Transverse colon (tissue), 4 donors: ENCODE measurements at regions not wholly inside any gene's neighbourhood (a gene's known extent, or its start where the extent isn't known, plus 50 kb on each side); places are given as distances from the start of the nearest gene placed in this dataset.

Experiments
- DNase-seq: peaks from one replicate; pipeline ENCODE4 v3.0.0-alpha.2; 2019
- H3K27ac ChIP-seq, 4 donors: fragments of 200-600 bp; sonication (generic); 2 replicates each; pipeline ENCODE4 v1.5.1; 2016 to 2018; ENCODE audit warnings: inconsistent platforms in 4 of 4
- H3K27me3 ChIP-seq: fragments of 200-600 bp; sonication (generic); 2 replicates; pipeline ENCODE4 v1.5.1; 2017; ENCODE audit warnings: inconsistent platforms
- H3K36me3 ChIP-seq, 4 donors: fragments of 200-600 bp; sonication (generic); 2 replicates each; pipeline ENCODE4 v1.5.1; 2017 to 2019; ENCODE audit warnings: inconsistent platforms in 4 of 4
- H3K4me1 ChIP-seq, 4 donors: fragments of 200-600 bp; sonication (generic); 2 replicates each; pipeline ENCODE4 v1.5.1; 2017 to 2020; ENCODE audit warnings: inconsistent platforms in 4 of 4
- H3K4me3 ChIP-seq, 4 donors: fragments of 200-600 bp; sonication (generic); 1 replicate in 1 of 4; 2 replicates in 3 of 4; pipeline versions ENCODE4 v1.5.1 to v1.6.1; 2017 to 2019; ENCODE audit warnings: inconsistent platforms in 4 of 4
- H3K9me3 ChIP-seq, 2 donors: fragments of 200-600 bp; sonication (generic); 2 replicates each; pipeline ENCODE4 v1.5.1; 2017 to 2019; ENCODE audit warnings: inconsistent platforms in 2 of 2
- CTCF ChIP-seq, 5 experiments: fragments of 200-600 bp in 3 of 5; fragments of 450-650 bp in 2 of 5; sonication (generic) in 3 of 5; IDR thresholded peaks; 1 replicate in 2 of 5; 2 replicates in 3 of 5; pipeline ENCODE4 v1.5.1; 2016 to 2017; ENCODE audit warnings: antibody characterized with exemption in 5 of 5, inconsistent platforms in 3 of 5, mild to moderate bottlenecking in 2 of 5, moderate library complexity in 1 of 5
- EP300 ChIP-seq: sonication (generic); formaldehyde crosslinking; IDR thresholded peaks from one replicate; pipeline ENCODE4 v1.6.1; 2017; ENCODE audit warnings: antibody characterized with exemption, low read depth
- POLR2A ChIP-seq: fragments of 450-650 bp; IDR thresholded peaks from one replicate; pipeline ENCODE4 v1.6.1; 2016; ENCODE audit warnings: antibody characterized with exemption, mild to moderate bottlenecking, moderate library complexity
- POLR2AphosphoS5 ChIP-seq, 3 donors: sonication (generic); formaldehyde crosslinking; IDR thresholded peaks; one replicate each; pipeline ENCODE4 v1.6.1; 2016; ENCODE audit warnings: antibody characterized with exemption in 3 of 3
- WGBS, 2 donors: methylation state at CpG; one replicate each; pipeline ENCODE4 v1.1.5; 2018; ENCODE audit warnings: low coverage in 1 of 2; 5-methylcytosine and 5-hydroxymethylcytosine counted together
- in situ Hi-C, 4 donors: fragments of 200-750 bp; cut with MboI; loops; one replicate each; pipeline versions ENCODE4 v1.15.0 to v1.15.1; 2017; ENCODE audit warnings: low sequenced_read_pairs in 3 of 4, low pct_ligation_motif_present in 1 of 4, low pct_unique_long_range_greater_than_20kb in 1 of 4
- intact Hi-C: fragments of 100-400 bp; cut with DNase I; formaldehyde crosslinking; loops from one replicate; pipeline ENCODE4 v1.15.1; 2023; ENCODE audit warnings: low total_unique reads

- in situ Hi-C loops: no loop called here
- intact Hi-C loops: no loop called here
- H3K4me3 ChIP-seq: no peak overlapping the region
- TF ChIP-seq POLR2A: no peak
- TF ChIP-seq CTCF (IDR thresholded peaks at IDR 0.05): no peak
- TF ChIP-seq POLR2AphosphoS5 (IDR thresholded peaks at IDR 0.05): no peak
- TF ChIP-seq EP300: no peak
- no peaks in the 10 kb centered on the region for H3K9me3 ChIP-seq
- no peaks in the 10 kb centered on the region for H3K27me3 ChIP-seq
- no peak for DNase-seq
- H3K36me3 ChIP-seq: no peaks in the 10 kb centered on the region
- H3K4me1 ChIP-seq: no peaks in the 10 kb centered on the region
- H3K27ac ChIP-seq: no peak overlapping the region
- 74 to 83% methylated on average over 1 to 3 of the region's 3 CpGs for WGBS, 2 donors
Observed at GRCh38 chr2:136049011-136049742, 63.8 kb upstream of the DARS1 start.

GRCh38 chr2:136045835-136046570 lies 60.6 kb upstream of the DARS1 start:
- Histone ChIP-seq H3K4me3 (no peak overlapping the region), H3K4me1 (no peaks in the 10 kb centered on the region), H3K27ac (no peak overlapping the region), H3K9me3 (no peaks in the 10 kb centered on the region), H3K27me3 (no peaks in the 10 kb centered on the region), H3K36me3 (no peaks in the 10 kb centered on the region)
- in situ Hi-C loops (no loop called here), intact Hi-C loops (no loop called here)
- DNase-seq: no peak
- 97 to 100% methylated on average over 1 of the region's 1 CpG for WGBS, 2 donors
- TF ChIP-seq POLR2A (no peak), POLR2AphosphoS5 (IDR thresholded peaks at IDR 0.05) (no peak), EP300 (no peak), CTCF (IDR thresholded peaks at IDR 0.05) (no peak)

GRCh38 chr2:136045344-136045743 lies 59.9 kb upstream of the DARS1 start:
- no peak overlapping the region for H3K4me3 ChIP-seq
- TF ChIP-seq CTCF (IDR thresholded peaks at IDR 0.05): no peak
- TF ChIP-seq POLR2AphosphoS5 (IDR thresholded peaks at IDR 0.05): no peak
- no peak for TF ChIP-seq EP300
- TF ChIP-seq POLR2A: no peak
- no peaks in the 10 kb centered on the region for H3K36me3 ChIP-seq
- intact Hi-C loops (no loop called here), in situ Hi-C loops (no loop called here)
- 78% methylated on average over 1 of the region's 1 CpG for WGBS, 2 donors
- no peak for DNase-seq
- H3K4me1 ChIP-seq: no peaks in the 10 kb centered on the region
- no peak overlapping the region for H3K27ac ChIP-seq
- no peaks in the 10 kb centered on the region for H3K9me3 ChIP-seq
- no peaks in the 10 kb centered on the region for H3K27me3 ChIP-seq
